K562 (cell line): ENCODE measurements at regions not wholly inside any gene's neighbourhood (a gene's known extent, or its start where the extent isn't known, plus 50 kb on each side); places are given as distances from the start of the nearest gene placed in this dataset.

Experiments
- ATAC-seq: fragments of 200-7000 bp; cut with Tn5 transposase; 3 replicates; pipeline ENCODE4 v1.9.1; 2020; ENCODE audit warnings: moderate library complexity
- BruUV-seq: library from RNA; stranded (reverse); fragments of 400-500 nt; replicated peaks from 2 replicates; lab custom pipeline; 2021; lab: Mats Ljungman, UMichigan
- CTCF ChIA-PET: fragments of 300-600 bp; formaldehyde crosslinking; extraction: SDS; loops from one replicate; lab custom pipeline; 2021; ENCODE audit warnings: low intra/inter-chr PET ratio; lab: Yijun Ruan, JAX
- POLR2A ChIA-PET: fragments of 300-600, 350-650 bp; sonication (Branson Sonifier 250); formaldehyde crosslinking; extraction: SDS; loops from one replicate; lab custom pipeline; 2021; ENCODE audit warnings: antibody characterized with exemption, inconsistent platforms; lab: Yijun Ruan, JAX
- DNase-seq, 4 experiments: peaks; one replicate each; pipeline versions ENCODE4 v3.0.0 to v3.0.0-alpha.2; 2011 to 2018; ENCODE audit warnings: low spot score in 3 of 4, mixed read lengths in 3 of 4; ENCODE audit errors: extremely low read depth in 1 of 4
- FAIRE-seq: peaks from 2 replicates; lab custom pipeline; 2011; peaks lifted over from hg19 to GRCh38; lab: Jason Lieb, UNC
- H2AFZ ChIP-seq: 2 replicates; pipeline ENCODE4 v1.6.0; 2011; ENCODE audit warnings: low read depth, low read length, control low read depth, inconsistent platforms
- H3K27ac ChIP-seq: fragments of 200-600 bp; 3 replicates; pipeline ENCODE4 v1.8.0; 2011; ENCODE audit warnings: low read depth, mild to moderate bottlenecking, control low read depth, inconsistent platforms, low read length, moderate library complexity, mixed read lengths; ENCODE audit errors: extremely low read depth
- H3K27me3 ChIP-seq, 2 experiments: fragments of 300-600 bp in 1 of 2; 2 replicates in 1 of 2; 3 replicates in 1 of 2; pipeline versions ENCODE4 v1.6.0 to v1.8.0; 2011; ENCODE audit warnings: inconsistent platforms in 2 of 2, low read length in 2 of 2, mild to moderate bottlenecking in 1 of 2, mixed read lengths in 1 of 2, moderate library complexity in 1 of 2; ENCODE audit not compliant: control insufficient read depth in 2 of 2, insufficient read depth in 2 of 2
- H3K36me3 ChIP-seq: fragments of 300-600 bp; 3 replicates; pipeline ENCODE4 v1.8.0; 2011; ENCODE audit warnings: mild to moderate bottlenecking, low read length, inconsistent platforms; ENCODE audit not compliant: control insufficient read depth, insufficient read depth
- H3K4me1 ChIP-seq, 2 experiments: fragments of 200-600 bp in 1 of 2; replicated peaks in 1 of 2; 2 replicates in 1 of 2; 3 replicates in 1 of 2; pipeline versions ENCODE4 v1.5.1 to v1.8.0; 2011; ENCODE audit warnings: inconsistent platforms in 2 of 2, low read length in 2 of 2, mild to moderate bottlenecking in 1 of 2, mixed read lengths in 1 of 2, moderate library complexity in 1 of 2; ENCODE audit not compliant: control insufficient read depth in 2 of 2, insufficient read depth in 2 of 2
- H3K4me2 ChIP-seq: 2 replicates; pipeline ENCODE4 v1.6.1; 2011; ENCODE audit warnings: low read length, control low read depth, inconsistent platforms, mixed read lengths; ENCODE audit not compliant: insufficient read depth
- H3K4me3 ChIP-seq: fragments of 200-600 bp; sonication (generic), shearing (Covaris generic); 2 replicates; pipeline ENCODE4 v1.5.1; 2016; ENCODE audit warnings: control low read depth, inconsistent platforms
- H3K79me2 ChIP-seq: fragments of 200-600 bp; 3 replicates; pipeline ENCODE4 v1.8.0; 2011; ENCODE audit warnings: low read length, inconsistent platforms; ENCODE audit not compliant: control insufficient read depth, insufficient read depth
- H3K9ac ChIP-seq, 2 experiments: 2 replicates each; pipeline versions ENCODE4 v1.6.0 to v1.6.1; 2011; ENCODE audit warnings: low read depth in 2 of 2, low read length in 2 of 2, control low read depth in 1 of 2, inconsistent platforms in 1 of 2, mild to moderate bottlenecking in 1 of 2, mixed read lengths in 1 of 2; ENCODE audit not compliant: insufficient read depth in 1 of 2
- H3K9me1 ChIP-seq: one replicate; pipeline ENCODE4 v1.6.0; 2011; ENCODE audit warnings: inconsistent platforms, mild to moderate bottlenecking, low read length, moderate library complexity; ENCODE audit not compliant: control insufficient read depth, insufficient read depth
- H3K9me3 ChIP-seq: replicated peaks from 2 replicates; pipeline ENCODE4 v1.5.1; 2011; ENCODE audit warnings: low read depth, low read length, inconsistent platforms; ENCODE audit not compliant: control insufficient read depth, insufficient read depth
- H4K20me1 ChIP-seq: replicated peaks from 2 replicates; pipeline ENCODE4 v1.6.1; 2011; ENCODE audit warnings: low read length, inconsistent platforms, mixed read lengths; ENCODE audit not compliant: control insufficient read depth, insufficient read depth
- CREB1 ChIP-seq, 2 experiments: sonication (generic) in 1 of 2; formaldehyde crosslinking in 1 of 2; IDR thresholded peaks; 2 replicates each; pipeline versions ENCODE4 v1.6.1 to v1.8.0; 2012 to 2022; ENCODE audit warnings: inconsistent platforms in 1 of 2, mild to moderate bottlenecking in 1 of 2, missing genetic modification reagents in 1 of 2, moderate library complexity in 1 of 2
- ELF1 ChIP-seq: fragments of 200-800 bp; sonication (Bioruptor generic); IDR thresholded peaks from 2 replicates; pipeline ENCODE4 v1.6.1; 2016; ENCODE audit warnings: missing genetic modification characterization, missing compliant biosample characterization
- MNT ChIP-seq, 2 experiments: fragments of 450-650 bp; conservative IDR thresholded peaks; 2 replicates each; pipeline ENCODE4 v1.6.1; 2017; ENCODE audit warnings: mild to moderate bottlenecking in 2 of 2, moderate library complexity in 2 of 2
- SP1 ChIP-seq: sonication (generic); formaldehyde crosslinking; IDR thresholded peaks from 2 replicates; pipeline ENCODE4 v1.8.1; 2022; ENCODE audit warnings: mild to moderate bottlenecking, missing genetic modification reagents
- ZMIZ1 ChIP-seq, 2 experiments: fragments of 150-350 bp in 1 of 2; IDR thresholded peaks; 2 replicates each; pipeline ENCODE4 v1.6.1; 2012 to 2016; ENCODE audit warnings: low read depth in 2 of 2, low read length in 2 of 2, mild to moderate bottlenecking in 1 of 2, moderate library complexity in 1 of 2
- WGBS: fragments of 100-300 bp; shearing (Covaris generic); methylation state at CpG from one replicate; pipeline ENCODE4 v1.1.6; 2016; ENCODE audit warnings: low coverage, mixed read lengths; ENCODE audit not compliant: insufficient coverage; ENCODE audit errors: missing lambda C conversion rate; 5-methylcytosine and 5-hydroxymethylcytosine counted together
- in situ Hi-C: fragments of 300-500 bp; cut with MboI; formaldehyde crosslinking; loops from 4 replicates; pipeline ENCODE4 v1.15.0; 2018; ENCODE audit warnings: inconsistent platforms, mixed read lengths
- intact Hi-C: fragments of 100-400 bp; cut with micrococcal nuclease; formaldehyde crosslinking; loops from 2 replicates; pipeline ENCODE4 v1.14.2; 2022
- TF ChIP-seq, protein P1 (sequence below): fragments of 450-650 bp; formaldehyde crosslinking; IDR thresholded peaks from 2 replicates; pipeline ENCODE4 v1.4.0; 2022; ENCODE audit warnings: missing genetic modification characterization
- TF ChIP-seq, protein P2 (sequence below): sonication (generic); formaldehyde crosslinking; IDR thresholded peaks from 2 replicates; pipeline ENCODE4 v1.8.0; 2023; ENCODE audit warnings: mild to moderate bottlenecking, missing genetic modification reagents

GRCh38 chr2:4914551-4914950 lies 777.6 kb upstream of the SOX11 start:
- POLR2A ChIA-PET: no interaction called here
- no peak for DNase-seq
- no peak for ATAC-seq
- intact Hi-C loops: no loop called here
- no peaks in the 10 kb centered on the region for H3K4me1 ChIP-seq
- in situ Hi-C loops: no loop called here
- CTCF ChIA-PET: no interaction called here
- TF ChIP-seq, protein P1, sequence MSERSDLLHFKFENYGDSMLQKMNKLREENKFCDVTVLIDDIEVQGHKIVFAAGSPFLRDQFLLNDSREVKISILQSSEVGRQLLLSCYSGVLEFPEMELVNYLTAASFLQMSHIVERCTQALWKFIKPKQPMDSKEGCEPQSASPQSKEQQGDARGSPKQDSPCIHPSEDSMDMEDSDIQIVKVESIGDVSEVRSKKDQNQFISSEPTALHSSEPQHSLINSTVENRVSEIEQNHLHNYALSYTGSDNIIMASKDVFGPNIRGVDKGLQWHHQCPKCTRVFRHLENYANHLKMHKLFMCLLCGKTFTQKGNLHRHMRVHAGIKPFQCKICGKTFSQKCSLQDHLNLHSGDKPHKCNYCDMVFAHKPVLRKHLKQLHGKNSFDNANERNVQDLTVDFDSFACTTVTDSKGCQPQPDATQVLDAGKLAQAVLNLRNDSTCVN (CRISPR knock-in tag): no peak
- TF ChIP-seq CREB1 (IDR thresholded peaks at IDR 0.05) (no peak), CREB1 (CRISPR knock-in tag; IDR thresholded peaks at IDR 0.05) (no peak), ELF1 (tag) (no peak), ZMIZ1 (IDR thresholded peaks at IDR 0.05; ENCODE audit: low read depth in 2 of 2, low read length in 2 of 2) (no peak), MNT (conservative IDR thresholded peaks at IDR 0.05) (no peak), SP1 (no peak)
- TF ChIP-seq, protein P2, sequence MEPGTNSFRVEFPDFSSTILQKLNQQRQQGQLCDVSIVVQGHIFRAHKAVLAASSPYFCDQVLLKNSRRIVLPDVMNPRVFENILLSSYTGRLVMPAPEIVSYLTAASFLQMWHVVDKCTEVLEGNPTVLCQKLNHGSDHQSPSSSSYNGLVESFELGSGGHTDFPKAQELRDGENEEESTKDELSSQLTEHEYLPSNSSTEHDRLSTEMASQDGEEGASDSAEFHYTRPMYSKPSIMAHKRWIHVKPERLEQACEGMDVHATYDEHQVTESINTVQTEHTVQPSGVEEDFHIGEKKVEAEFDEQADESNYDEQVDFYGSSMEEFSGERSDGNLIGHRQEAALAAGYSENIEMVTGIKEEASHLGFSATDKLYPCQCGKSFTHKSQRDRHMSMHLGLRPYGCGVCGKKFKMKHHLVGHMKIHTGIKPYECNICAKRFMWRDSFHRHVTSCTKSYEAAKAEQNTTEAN (CRISPR knock-in tag): no peak
- TF ChIP-seq, all 486 proteins: peak for 0
- Histone ChIP-seq H3K4me2 (no peak overlapping the region), H3K9ac (no peak overlapping the region), H2AFZ (no peak overlapping the region), H3K4me3 (no peak overlapping the region), H3K27me3 (no peaks in the 10 kb centered on the region), H3K9me1 (no peaks in the 10 kb centered on the region), H4K20me1 (no peaks in the 10 kb centered on the region), H3K79me2 (no peaks in the 10 kb centered on the region), H3K9me3 (no peaks in the 10 kb centered on the region), H3K27ac (no peak overlapping the region), H3K36me3 (no peaks in the 10 kb centered on the region)
- FAIRE-seq: no peak
- 1% methylated on average over 4 of the region's 4 CpGs for WGBS
- no TSS peak for BruUV-seq
